ENCODE measurements at regions not wholly inside any gene's neighbourhood (a gene's known extent, or its start where the extent isn't known, plus 50 kb on each side); places are given as distances from the start of the nearest gene placed in this dataset.
"Not testable (repeated sequence)": the region's sequence is repeated elsewhere in the genome, so short reads cannot be mapped to it uniquely, and the experiment has no call there.

- intact Hi-C loops (cut with DNase I) = loop anchor here in 3 of 10 donors (2.0 to 5.0 kb wide), 3 partner anchors 39 to 94 kb away; no protein-coding TSS in a partner anchor
- TF ChIP-seq CTCF (IDR thresholded peaks at IDR 0.05) = no peak
- TF ChIP-seq POLR2A (IDR thresholded peaks at IDR 0.05) = no peak
- H3K4me1 ChIP-seq = peaks cover 0 to 14% (median 0%) of the 10 kb centered on the region in 12 donors
- peak in 3 of 4 donors; percentile 89 to 91 (median 91) for ATAC-seq
- H3K4me3 ChIP-seq = no peak overlapping the region
- H3K36me3 ChIP-seq = no peaks in the 10 kb centered on the region
- H3K27me3 ChIP-seq = no peaks in the 10 kb centered on the region
- H3K27ac ChIP-seq = peak overlapping the region in 9 of 12 donors; percentile 43 to 79 (median 64)
- 55 to 64% (median 56%) methylated on average over 4 of the region's 4 CpGs; no CpG with 5 or more reads in 1 of the 4 donors for WGBS, 4 donors
- DNase-seq = peak in 2 of 5 donors; percentile 40 to 52
- peaks cover 0 to 3% (median 0%) of the 10 kb centered on the region in 12 donors for H3K9me3 ChIP-seq
These were observed 70.2 kb upstream of the ST3GAL6 start for GRCh38 chr3:98692787-98693473.

GRCh38 chr3:98695796-98696195, 67.3 kb upstream of the ST3GAL6 start:
- no peak overlapping the region for H3K27ac ChIP-seq
- DNase-seq (no peak), ATAC-seq (no peak)
- no peaks in the 10 kb centered on the region for H3K9me3 ChIP-seq
- TF ChIP-seq CTCF (IDR thresholded peaks at IDR 0.05) (no peak), POLR2A (IDR thresholded peaks at IDR 0.05) (no peak)
- H3K27me3 ChIP-seq = no peaks in the 10 kb centered on the region
- peaks cover 0 to 14% (median 0%) of the 10 kb centered on the region in 12 donors for H3K4me1 ChIP-seq
- H3K36me3 ChIP-seq = no peaks in the 10 kb centered on the region
- H3K4me3 ChIP-seq = no peak overlapping the region
- intact Hi-C loops (cut with DNase I) = no loop called here

GRCh38 chr3:98696296-98696695, 66.8 kb upstream of the ST3GAL6 start:
- H3K4me3 ChIP-seq; ATAC-seq; H3K9me3 ChIP-seq; DNase-seq; H3K36me3 ChIP-seq; H3K27me3 ChIP-seq; H3K27ac ChIP-seq; intact Hi-C loops (cut with DNase I): not testable (repeated sequence)
- H3K4me1 ChIP-seq = peaks cover 0 to 14% (median 0%) of the 10 kb centered on the region in 12 donors
- WGBS, 4 donors = 78 to 90% (median 84%) methylated on average over 3 of the region's 3 CpGs

GRCh38 chr3:98697225-98697624, 65.9 kb upstream of the ST3GAL6 start:
- intact Hi-C loops (cut with DNase I) = no loop called here
- WGBS, 4 donors = 88 to 96% (median 90%) methylated on average over 2 of the region's 2 CpGs
- H3K9me3 ChIP-seq = no peaks in the 10 kb centered on the region
- no peaks in the 10 kb centered on the region for H3K27me3 ChIP-seq
- DNase-seq (no peak), ATAC-seq (no peak)
- H3K4me3 ChIP-seq = no peak overlapping the region
- no peak overlapping the region for H3K27ac ChIP-seq
- TF ChIP-seq POLR2A (IDR thresholded peaks at IDR 0.05) (no peak), CTCF (IDR thresholded peaks at IDR 0.05) (no peak)
- H3K4me1 ChIP-seq = peaks cover 0 to 12% (median 0%) of the 10 kb centered on the region in 12 donors
- no peaks in the 10 kb centered on the region for H3K36me3 ChIP-seq

GRCh38 chr3:98699132-98699531, 64.0 kb upstream of the ST3GAL6 start:
- H3K9me3 ChIP-seq = no peaks in the 10 kb centered on the region
- no peaks in the 10 kb centered on the region for H3K4me1 ChIP-seq
- H3K4me3 ChIP-seq = no peak overlapping the region
- H3K27me3 ChIP-seq = no peaks in the 10 kb centered on the region
- TF ChIP-seq CTCF (IDR thresholded peaks at IDR 0.05) = no peak
- TF ChIP-seq POLR2A (IDR thresholded peaks at IDR 0.05) = no peak
- intact Hi-C loops (cut with DNase I) = no loop called here
- DNase-seq = no peak
- H3K36me3 ChIP-seq = no peaks in the 10 kb centered on the region
- ATAC-seq = no peak
- 89 to 97% (median 94%) methylated on average over 2 of the region's 2 CpGs for WGBS, 4 donors
- no peak overlapping the region for H3K27ac ChIP-seq
